Islet precursor cell (in vitro differentiated cells): ENCODE measurements at regions not wholly inside any gene's neighbourhood (a gene's known extent, or its start where the extent isn't known, plus 50 kb on each side); places are given as distances from the start of the nearest gene placed in this dataset.
A peak's percentile ranks its signal among the peaks of the same experiment; 100 is the strongest.
"Not testable (repeated sequence)": the region's sequence is repeated elsewhere in the genome, so short reads cannot be mapped to it uniquely, and the experiment has no call there.

ENCODE experiments used
- DNase-seq: peaks from one replicate; pipeline ENCODE4 v3.0.0-alpha.2; 2018

- no peak for DNase-seq
Measured at GRCh38 chr13:54599413-54599812, 1570.8 kb downstream of the OLFM4 start.

GRCh38 chr13:54606944-54607343 lies 1578.3 kb downstream of the OLFM4 start:
- DNase-seq: no peak

GRCh38 chr13:54607421-54607820 lies 1578.8 kb downstream of the OLFM4 start:
- no peak for DNase-seq

- no peak for DNase-seq
Measured at GRCh38 chr13:54611390-54611789, 1582.8 kb downstream of the OLFM4 start.

GRCh38 chr13:54614726-54615125 lies 1586.1 kb downstream of the OLFM4 start:
- DNase-seq: no peak

- DNase-seq: not testable (repeated sequence)
Measured at GRCh38 chr13:54626504-54626903, 1597.9 kb downstream of the OLFM4 start.

- no peak for DNase-seq
Measured at GRCh38 chr13:54627646-54628372, 1599.2 kb downstream of the OLFM4 start.

- no peak for DNase-seq
Measured at GRCh38 chr13:54628383-54628782, 1599.8 kb downstream of the OLFM4 start.

GRCh38 chr13:54633456-54633855 lies 1604.8 kb downstream of the OLFM4 start:
- DNase-seq: no peak

GRCh38 chr13:54636231-54636630 lies 1607.6 kb downstream of the OLFM4 start:
- DNase-seq: no peak

- DNase-seq: peak; percentile 63
Measured at GRCh38 chr13:54637366-54637765, 1608.8 kb downstream of the OLFM4 start.

GRCh38 chr13:54640719-54641118 lies 1612.1 kb downstream of the OLFM4 start:
- no peak for DNase-seq

GRCh38 chr13:54643863-54644262 lies 1615.2 kb downstream of the OLFM4 start:
- no peak for DNase-seq

- DNase-seq: no peak
Measured at GRCh38 chr13:54647275-54647674, 1618.7 kb downstream of the OLFM4 start.

- no peak for DNase-seq
Measured at GRCh38 chr13:54657588-54657987, 1629.0 kb downstream of the OLFM4 start.

GRCh38 chr13:54658771-54659170 lies 1630.2 kb downstream of the OLFM4 start:
- DNase-seq: no peak

- no peak for DNase-seq
Measured at GRCh38 chr13:54660277-54660676, 1631.7 kb downstream of the OLFM4 start.

GRCh38 chr13:54676526-54677113 lies 1648.0 kb downstream of the OLFM4 start:
- no peak for DNase-seq

GRCh38 chr13:54682184-54682583 lies 1653.6 kb downstream of the OLFM4 start:
- no peak for DNase-seq

GRCh38 chr13:54687173-54687572 lies 1658.6 kb downstream of the OLFM4 start:
- DNase-seq: no peak

GRCh38 chr13:54699831-54700230 lies 1671.2 kb downstream of the OLFM4 start:
- DNase-seq: no peak

GRCh38 chr13:54705738-54706137 lies 1677.1 kb downstream of the OLFM4 start:
- no peak for DNase-seq

- DNase-seq: no peak
Measured at GRCh38 chr13:54706336-54706735, 1677.7 kb downstream of the OLFM4 start.

- DNase-seq: no peak
Measured at GRCh38 chr13:54709546-54709945, 1680.9 kb downstream of the OLFM4 start.

GRCh38 chr13:54733639-54734038 lies 1705.0 kb downstream of the OLFM4 start:
- DNase-seq: peak; percentile 57
